Hematopoietic multipotent progenitor cell treated with erythropoietin and hydrocortisone succinate and interleukin-3 and kit ligand, for 17 days (in vitro differentiated cells): ENCODE measurements at regions not wholly inside any gene's neighbourhood (a gene's known extent, or its start where the extent isn't known, plus 50 kb on each side); places are given as distances from the start of the nearest gene placed in this dataset.
"Not testable (repeated sequence)": the region's sequence is repeated elsewhere in the genome, so short reads cannot be mapped to it uniquely, and the experiment has no call there.

Source experiments
- DNase-seq: peaks from one replicate; pipeline ENCODE4 v3.0.0-alpha.2; 2015; ENCODE audit warnings: low spot score

- no peak for DNase-seq
Measured at GRCh38 chr2:144801325-144801724, 281.4 kb upstream of the ZEB2 start.

- no peak for DNase-seq
Measured at GRCh38 chr2:144798989-144799388, 279.1 kb upstream of the ZEB2 start.

GRCh38 chr2:144798034-144798433 is 278.1 kb upstream of the ZEB2 start:
- DNase-seq = no peak

GRCh38 chr2:144796936-144797335 is 277.0 kb upstream of the ZEB2 start:
- no peak for DNase-seq

GRCh38 chr2:144796164-144796563 is 276.2 kb upstream of the ZEB2 start:
- no peak for DNase-seq

- no peak for DNase-seq
Measured at GRCh38 chr2:144785253-144785652, 265.3 kb upstream of the ZEB2 start.

GRCh38 chr2:144780983-144781382 is 261.1 kb upstream of the ZEB2 start:
- DNase-seq = no peak

GRCh38 chr2:144776766-144777165 is 256.8 kb upstream of the ZEB2 start:
- no peak for DNase-seq

- no peak for DNase-seq
Measured at GRCh38 chr2:144774809-144775208, 254.9 kb upstream of the ZEB2 start.

- no peak for DNase-seq
Measured at GRCh38 chr2:144771348-144771747, 251.4 kb upstream of the ZEB2 start.

GRCh38 chr2:144770616-144771230 is 250.8 kb upstream of the ZEB2 start:
- DNase-seq = no peak

- not testable (repeated sequence) for DNase-seq
Measured at GRCh38 chr2:144760939-144761338, 241.0 kb upstream of the ZEB2 start.

GRCh38 chr2:144759746-144760145 is 239.8 kb upstream of the ZEB2 start:
- DNase-seq = no peak

- DNase-seq = not testable (repeated sequence)
Measured at GRCh38 chr2:144758196-144758595, 238.3 kb upstream of the ZEB2 start.

GRCh38 chr2:144753416-144753815 is 233.5 kb upstream of the ZEB2 start:
- DNase-seq = no peak

- no peak for DNase-seq
Measured at GRCh38 chr2:144751142-144751905, 231.4 kb upstream of the ZEB2 start.

GRCh38 chr2:144749188-144749587 is 229.3 kb upstream of the ZEB2 start:
- DNase-seq = no peak

- DNase-seq = no peak
Measured at GRCh38 chr2:144748443-144748842, 228.5 kb upstream of the ZEB2 start.

GRCh38 chr2:144747571-144747970 is 227.7 kb upstream of the ZEB2 start:
- no peak for DNase-seq

- DNase-seq = no peak
Measured at GRCh38 chr2:144745424-144745823, 225.5 kb upstream of the ZEB2 start.

- no peak for DNase-seq
Measured at GRCh38 chr2:144738749-144739148, 218.8 kb upstream of the ZEB2 start.

- DNase-seq = no peak
Measured at GRCh38 chr2:144730711-144731110, 210.8 kb upstream of the ZEB2 start.

- not testable (repeated sequence) for DNase-seq
Measured at GRCh38 chr2:144724460-144724859, 204.5 kb upstream of the ZEB2 start.

- no peak for DNase-seq
Measured at GRCh38 chr2:144718376-144718775, 198.5 kb upstream of the ZEB2 start.
